ENCODE measurements at regions not wholly inside any gene's neighbourhood (a gene's known extent, or its start where the extent isn't known, plus 50 kb on each side); places are given as distances from the start of the nearest gene placed in this dataset.

- no peak for DNase-seq (ENCODE audit: low read depth in 2 of 2)
Observed at GRCh38 chr21:16179773-16180172, 450.0 kb downstream of the USP25 start.

GRCh38 chr21:16180614-16181013 is 450.8 kb downstream of the USP25 start:
- no peak for DNase-seq (ENCODE audit: low read depth in 2 of 2)

- DNase-seq (ENCODE audit: low read depth in 2 of 2), result no peak
Observed at GRCh38 chr21:16181018-16181417, 451.2 kb downstream of the USP25 start.

DNA sequence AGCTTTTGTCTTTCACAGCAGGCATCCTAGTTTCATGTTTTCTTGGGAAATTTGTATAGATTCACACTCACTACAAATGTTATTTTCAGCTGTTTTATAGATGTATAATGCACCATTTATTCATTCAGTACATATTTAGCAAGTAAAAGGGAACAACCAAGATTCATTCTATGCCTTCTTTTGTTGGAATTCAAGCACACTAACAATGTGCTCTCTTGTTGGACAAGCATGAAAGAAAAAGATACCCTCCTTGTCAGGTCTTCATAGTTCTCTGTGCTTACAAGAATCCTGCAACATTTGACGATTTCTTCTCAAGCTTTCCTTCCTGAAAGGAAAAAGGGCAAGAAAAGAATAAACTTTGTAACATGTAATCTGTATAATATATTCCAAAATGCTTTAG is 456.0 kb downstream of the USP25 start:
- DNase-seq (ENCODE audit: low read depth in 2 of 2), result no peak

GRCh38 chr21:16186742-16187141 is 457.0 kb downstream of the USP25 start:
- DNase-seq (ENCODE audit: low read depth in 2 of 2), result no peak

GRCh38 chr21:16187603-16188301 is 458.0 kb downstream of the USP25 start:
- DNase-seq (ENCODE audit: low read depth in 2 of 2), result no peak

GRCh38 chr21:16192902-16193301 is 463.1 kb downstream of the USP25 start:
- no peak for DNase-seq (ENCODE audit: low read depth in 2 of 2)

- no peak for DNase-seq (ENCODE audit: low read depth in 2 of 2)
Observed at GRCh38 chr21:16193496-16194094, 463.8 kb downstream of the USP25 start.

DNA sequence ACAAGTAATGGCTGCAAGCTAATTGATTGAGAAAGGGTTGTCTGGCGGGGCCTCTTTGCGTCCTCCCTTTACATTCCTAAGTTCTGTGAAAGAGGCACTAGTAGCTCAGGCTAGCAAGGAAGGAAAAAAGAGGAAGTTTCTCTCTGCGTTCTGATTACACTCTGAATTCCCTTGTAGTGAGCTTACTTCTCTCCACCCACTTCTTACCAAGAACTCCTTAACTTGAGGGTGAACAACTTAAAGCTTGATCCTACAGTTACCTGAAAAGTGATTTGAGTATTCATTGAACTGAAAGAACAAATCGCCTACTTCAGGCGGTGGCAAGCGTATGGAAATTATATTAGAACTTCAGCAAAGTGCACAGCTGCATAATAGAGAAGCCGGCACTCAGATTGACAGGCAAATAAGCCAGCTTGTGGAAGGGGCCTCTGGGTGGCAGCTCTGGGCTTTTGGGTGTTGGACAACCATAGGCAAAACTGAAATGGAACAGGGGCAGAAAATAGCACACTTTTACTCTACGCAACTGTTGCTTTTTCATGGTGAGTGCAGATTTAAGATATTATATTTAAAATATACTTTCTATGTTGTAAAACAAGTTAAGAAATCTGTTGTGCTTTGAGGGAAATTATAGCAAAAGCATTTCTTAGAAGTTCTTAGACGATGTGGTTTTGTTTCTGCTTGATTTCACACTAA is 464.5 kb downstream of the USP25 start:
- peak; percentile 65 to 69 for DNase-seq (ENCODE audit: low read depth in 2 of 2)

GRCh38 chr21:16194788-16195537 is 465.2 kb downstream of the USP25 start:
- no peak for DNase-seq (ENCODE audit: low read depth in 2 of 2)

DNA sequence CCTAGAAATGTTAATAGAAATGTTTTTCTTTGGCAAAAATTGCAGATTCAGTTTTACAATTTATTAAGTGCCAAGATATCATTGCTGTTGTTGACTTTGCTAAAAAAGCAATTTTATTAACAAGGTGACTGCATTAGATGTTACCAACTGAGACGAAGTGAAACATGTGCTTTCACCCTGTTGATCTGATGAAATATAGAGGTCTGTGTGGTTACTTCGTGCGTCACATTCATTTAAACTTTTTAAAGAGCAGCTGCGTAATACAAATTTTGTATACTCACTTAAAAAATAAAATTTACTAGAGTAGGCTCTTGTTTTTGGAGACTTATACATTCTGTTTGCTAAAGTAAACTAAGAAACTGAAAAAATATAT is 465.7 kb downstream of the USP25 start:
- DNase-seq (ENCODE audit: low read depth in 2 of 2), result no peak

GRCh38 chr21:16196001-16196400 is 466.2 kb downstream of the USP25 start:
- no peak for DNase-seq (ENCODE audit: low read depth in 2 of 2)

GRCh38 chr21:16198546-16198945 is 468.8 kb downstream of the USP25 start:
- no peak for DNase-seq (ENCODE audit: low read depth in 2 of 2)

- DNase-seq (ENCODE audit: low read depth in 2 of 2), result no peak
Observed at GRCh38 chr21:16199539-16199938, 469.8 kb downstream of the USP25 start.

- DNase-seq (ENCODE audit: low read depth in 2 of 2), result no peak
Observed at GRCh38 chr21:16201718-16202117, 471.9 kb downstream of the USP25 start.

DNA sequence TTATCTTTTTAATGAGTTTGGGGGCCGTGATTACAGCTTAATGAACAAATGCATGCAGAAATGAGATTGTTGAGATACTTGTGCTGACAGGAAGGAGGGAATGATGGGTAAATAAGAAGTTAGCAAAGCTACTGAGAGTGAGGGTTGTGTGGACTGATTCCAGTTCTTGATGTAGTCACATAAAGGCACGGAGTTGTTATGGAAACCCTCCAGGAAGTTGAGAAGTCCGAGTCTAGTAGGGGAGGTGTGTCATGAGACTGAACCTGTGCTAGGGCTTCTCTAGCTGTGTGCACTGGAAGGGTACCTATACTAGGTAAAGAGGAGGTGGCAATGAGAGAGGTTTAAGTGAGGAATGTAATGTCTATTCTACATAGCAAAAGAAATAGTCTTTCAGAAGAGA is 475.7 kb downstream of the USP25 start:
- DNase-seq (ENCODE audit: low read depth in 2 of 2), result no peak

- no peak for DNase-seq (ENCODE audit: low read depth in 2 of 2)
Observed at GRCh38 chr21:16211339-16212303, 481.8 kb downstream of the USP25 start.

DNA sequence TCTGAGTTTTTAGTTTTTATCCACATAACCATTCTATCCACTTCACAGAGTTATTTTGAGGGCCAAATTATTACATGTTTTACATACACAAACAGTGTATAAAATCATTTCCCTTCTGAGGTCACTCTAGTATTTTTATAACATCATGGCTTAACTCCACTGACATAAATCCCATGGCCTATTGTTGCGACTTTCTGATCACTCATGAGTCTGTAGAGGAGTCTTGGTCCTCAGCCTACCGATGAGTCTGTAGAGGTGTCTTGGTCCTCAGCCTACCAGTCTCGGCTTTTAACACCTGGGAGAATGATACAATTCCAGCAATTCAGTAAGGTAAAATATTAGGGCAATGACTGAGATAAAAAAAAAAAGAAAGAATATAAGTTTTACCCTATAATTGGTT is 483.7 kb downstream of the USP25 start:
- no peak for DNase-seq (ENCODE audit: low read depth in 2 of 2)

GRCh38 chr21:16215193-16215592 is 485.4 kb downstream of the USP25 start:
- no peak for DNase-seq (ENCODE audit: low read depth in 2 of 2)

- DNase-seq (ENCODE audit: low read depth in 2 of 2), result no peak
Observed at GRCh38 chr21:16215663-16216183, 485.9 kb downstream of the USP25 start.

Data from fibroblast of skin of left biceps (primary cell).